HG03025 (cell line): ENCODE measurements at regions not wholly inside any gene's neighbourhood (a gene's known extent, or its start where the extent isn't known, plus 50 kb on each side); places are given as distances from the start of the nearest gene placed in this dataset.

Experiments used
- ATAC-seq: cut with Tn5 transposase; IDR thresholded peaks from one replicate; pipeline ENCODE4 v1.9.1; 2021; ENCODE audit warnings: mild to moderate bottlenecking, moderate library complexity; ENCODE audit not compliant: unreplicated experiment, low FRiP score

GRCh38 chr15:62840526-62841268 lies 201.8 kb upstream of the TPM1 start:
- no peak for ATAC-seq

GRCh38 chr15:62841269-62841628 lies 201.3 kb upstream of the TPM1 start:
- no peak for ATAC-seq

DNA sequence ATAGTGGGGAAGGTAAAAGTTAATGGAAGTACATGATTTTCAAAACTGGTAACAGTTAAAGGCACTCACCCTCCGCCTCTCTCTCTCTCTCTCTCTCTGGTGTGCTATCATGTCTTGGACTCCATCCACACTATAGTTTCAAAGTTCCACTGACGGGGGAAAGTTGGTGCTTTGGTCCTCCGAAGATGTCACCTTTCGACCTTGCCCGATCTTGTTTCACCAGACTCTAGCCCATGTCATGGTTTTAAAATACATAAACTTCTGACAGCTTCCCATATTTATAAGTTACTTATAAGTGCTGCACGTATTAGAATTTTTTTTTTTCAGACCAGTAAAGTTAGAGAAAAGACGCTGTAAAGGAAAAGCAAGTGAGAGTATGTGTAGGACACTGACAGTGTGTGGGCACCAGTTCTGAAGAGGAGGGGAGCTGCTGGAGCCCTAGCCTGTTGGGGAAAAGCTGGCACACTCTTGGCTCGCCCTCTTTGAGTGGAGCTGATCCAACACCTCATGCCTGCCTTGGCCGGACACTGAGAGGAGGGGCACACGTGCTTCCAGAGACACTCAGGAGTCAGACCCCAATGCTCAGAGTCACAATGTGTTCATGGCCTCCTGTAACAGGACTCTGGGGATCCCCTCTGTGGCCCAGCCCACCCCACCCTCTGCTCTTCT lies 200.5 kb upstream of the TPM1 start:
- ATAC-seq, result no peak

DNA sequence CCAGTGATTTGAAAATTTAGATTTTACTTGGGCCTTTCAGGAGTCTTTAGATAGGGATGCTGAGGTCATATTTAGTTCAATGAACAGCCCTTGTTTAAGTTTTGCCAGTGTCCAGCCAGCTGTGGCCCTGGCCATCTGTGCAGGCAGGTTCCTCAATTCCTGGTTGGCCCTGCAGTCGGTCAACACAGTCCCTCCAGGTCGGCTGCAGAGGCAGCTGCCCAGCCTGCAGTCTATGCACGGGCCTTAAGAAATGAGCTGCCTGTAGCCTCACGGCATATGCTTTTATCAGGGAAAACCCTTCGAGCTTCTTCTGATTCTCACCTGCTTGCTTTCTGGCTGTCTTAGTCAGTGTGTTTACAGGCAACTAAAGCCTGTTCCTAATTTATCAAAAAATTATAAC lies 199.2 kb upstream of the TPM1 start:
- ATAC-seq, result no peak

GRCh38 chr15:62844564-62845240 lies 197.8 kb upstream of the TPM1 start:
- no peak for ATAC-seq

DNA sequence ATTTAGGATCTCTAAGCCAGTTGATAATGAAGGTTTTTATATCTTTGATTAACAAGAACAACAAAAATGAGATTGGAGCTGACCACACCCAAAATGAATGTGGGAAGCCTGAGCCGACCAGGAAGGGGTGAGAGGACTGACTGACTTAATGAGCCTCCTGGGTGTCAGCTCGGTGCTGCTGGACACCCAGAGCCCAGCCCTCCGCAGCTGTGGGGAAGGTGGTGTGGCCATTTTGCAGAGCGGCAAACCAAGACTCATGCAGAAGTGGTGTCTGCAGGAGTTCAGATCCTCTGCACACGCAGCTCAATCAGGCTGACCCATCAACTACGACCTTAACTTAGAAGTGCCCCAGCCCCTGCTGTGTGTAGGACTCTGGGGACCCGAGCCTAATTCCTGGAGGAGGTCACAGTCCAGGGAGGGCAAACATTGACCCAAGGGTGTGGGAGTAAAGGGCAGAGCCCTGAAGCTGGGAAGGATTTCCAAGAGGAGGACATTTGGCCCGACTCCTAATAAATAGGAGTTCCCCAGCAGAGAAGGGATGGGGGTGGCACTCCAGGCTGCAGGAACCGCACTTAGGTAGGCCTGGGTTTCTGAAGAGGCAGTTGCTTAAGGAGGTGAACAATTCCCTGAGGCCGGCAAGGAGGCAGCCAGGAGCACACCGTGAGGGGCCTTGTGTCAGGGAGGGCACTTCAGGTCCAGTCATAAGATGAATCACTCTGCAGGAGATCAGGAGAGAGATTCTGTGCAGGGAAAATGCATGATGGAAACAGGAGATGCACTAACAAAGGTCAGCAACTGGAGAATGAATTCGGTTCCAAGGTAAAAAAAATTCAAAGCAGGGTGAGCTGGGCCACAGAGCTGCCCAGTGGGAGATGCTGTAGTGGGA lies 197.1 kb upstream of the TPM1 start:
- no peak for ATAC-seq

DNA sequence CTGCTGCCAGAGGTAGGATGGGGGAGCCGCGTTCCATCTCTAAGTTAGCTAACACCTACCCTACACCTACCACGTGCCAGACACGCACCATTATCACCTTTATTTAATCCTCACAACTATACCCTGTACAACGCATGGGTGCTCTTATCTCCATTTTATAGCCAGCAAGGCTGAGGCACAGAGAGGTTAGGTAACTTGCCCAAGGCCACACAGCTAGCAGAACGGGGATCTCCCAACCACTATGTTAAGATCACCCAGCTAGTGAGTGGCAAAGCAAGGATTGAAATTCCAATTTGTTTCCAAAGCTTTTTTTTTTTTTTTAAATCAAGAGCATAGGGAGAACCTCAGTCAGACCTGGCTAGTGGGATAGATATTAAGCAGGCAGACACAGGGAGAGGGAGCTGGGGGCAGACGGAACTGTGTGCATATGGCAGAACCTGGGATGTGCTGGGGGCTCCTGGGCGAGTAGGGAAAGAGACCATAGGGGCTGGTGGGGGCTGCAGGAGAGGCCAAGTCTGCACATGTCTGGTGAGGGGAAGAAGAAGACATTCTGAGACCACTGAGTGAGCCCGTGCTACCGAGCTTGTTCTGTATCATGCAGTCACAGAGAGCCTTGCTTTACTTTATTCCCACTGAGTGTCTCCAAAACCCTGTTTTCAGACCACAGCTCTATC lies 196.3 kb upstream of the TPM1 start:
- ATAC-seq, result no peak

- no peak for ATAC-seq
Measured at GRCh38 chr15:62846805-62847495, 195.6 kb upstream of the TPM1 start.

GRCh38 chr15:62847900-62848489 lies 194.6 kb upstream of the TPM1 start:
- ATAC-seq, result no peak

- ATAC-seq, result no peak
Measured at GRCh38 chr15:62848632-62849050, 193.9 kb upstream of the TPM1 start.

DNA sequence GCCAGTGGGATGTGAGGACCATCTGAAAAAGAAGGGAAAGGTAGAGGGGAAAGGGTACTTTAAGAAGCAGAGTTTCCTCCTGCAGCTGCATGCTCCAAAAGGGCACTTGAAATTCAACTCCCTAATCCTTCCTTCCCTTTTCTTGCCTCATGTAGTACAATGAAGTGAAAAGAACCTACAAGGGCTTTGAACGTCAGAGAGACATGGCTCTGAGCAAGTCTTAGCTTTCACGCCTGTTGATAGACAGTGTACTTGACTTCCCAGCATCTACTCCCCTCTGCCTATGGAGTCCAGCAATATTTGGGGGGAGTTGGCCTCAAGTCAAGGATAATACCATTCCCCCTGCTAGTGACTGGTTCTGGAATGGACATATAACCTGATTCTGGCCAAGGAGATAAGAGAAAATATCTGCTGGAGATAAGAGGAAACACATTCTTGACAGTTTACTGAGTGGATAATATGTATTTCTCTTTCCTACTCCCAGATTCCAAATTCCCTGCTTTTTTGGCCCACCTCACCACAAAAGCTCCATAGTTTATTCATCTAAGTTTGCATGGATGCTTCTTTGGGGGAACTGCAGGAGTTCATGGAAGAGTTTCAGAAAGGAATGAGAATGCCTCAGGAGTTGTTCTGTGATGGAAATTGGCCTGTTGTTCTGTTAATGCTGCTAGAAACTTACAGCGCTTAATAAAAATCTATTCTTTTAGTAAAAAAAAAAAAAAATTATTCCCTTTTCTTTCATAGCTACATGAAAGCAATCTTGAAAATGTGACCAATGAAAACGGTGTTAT lies 193.0 kb upstream of the TPM1 start:
- no peak for ATAC-seq

GRCh38 chr15:62850318-62850717 lies 192.2 kb upstream of the TPM1 start:
- ATAC-seq, result no peak

DNA sequence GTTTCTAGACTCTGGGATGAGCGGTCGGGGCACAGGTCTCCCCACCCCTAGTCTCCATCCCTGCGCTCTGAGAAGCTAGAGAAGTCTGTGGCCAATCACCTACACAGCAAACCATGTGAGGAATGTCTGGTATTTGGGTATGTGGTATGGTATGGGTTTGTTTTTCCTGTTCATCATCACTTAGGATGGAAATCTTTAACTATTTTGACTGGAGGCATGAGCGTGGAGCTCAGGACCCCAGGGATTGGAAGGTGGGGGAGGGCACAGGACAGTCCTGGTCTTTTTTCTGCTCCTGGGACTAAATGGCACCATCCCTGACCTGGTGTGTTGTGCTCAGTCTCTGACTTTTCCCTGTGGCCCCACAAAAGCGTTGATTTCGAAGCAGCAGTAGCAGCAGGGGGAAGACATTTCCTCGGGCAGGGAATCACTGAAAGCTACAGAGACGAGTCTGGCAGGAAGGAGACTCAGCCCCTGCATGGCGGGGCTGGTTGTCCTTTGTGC lies 191.7 kb upstream of the TPM1 start:
- no peak for ATAC-seq

DNA sequence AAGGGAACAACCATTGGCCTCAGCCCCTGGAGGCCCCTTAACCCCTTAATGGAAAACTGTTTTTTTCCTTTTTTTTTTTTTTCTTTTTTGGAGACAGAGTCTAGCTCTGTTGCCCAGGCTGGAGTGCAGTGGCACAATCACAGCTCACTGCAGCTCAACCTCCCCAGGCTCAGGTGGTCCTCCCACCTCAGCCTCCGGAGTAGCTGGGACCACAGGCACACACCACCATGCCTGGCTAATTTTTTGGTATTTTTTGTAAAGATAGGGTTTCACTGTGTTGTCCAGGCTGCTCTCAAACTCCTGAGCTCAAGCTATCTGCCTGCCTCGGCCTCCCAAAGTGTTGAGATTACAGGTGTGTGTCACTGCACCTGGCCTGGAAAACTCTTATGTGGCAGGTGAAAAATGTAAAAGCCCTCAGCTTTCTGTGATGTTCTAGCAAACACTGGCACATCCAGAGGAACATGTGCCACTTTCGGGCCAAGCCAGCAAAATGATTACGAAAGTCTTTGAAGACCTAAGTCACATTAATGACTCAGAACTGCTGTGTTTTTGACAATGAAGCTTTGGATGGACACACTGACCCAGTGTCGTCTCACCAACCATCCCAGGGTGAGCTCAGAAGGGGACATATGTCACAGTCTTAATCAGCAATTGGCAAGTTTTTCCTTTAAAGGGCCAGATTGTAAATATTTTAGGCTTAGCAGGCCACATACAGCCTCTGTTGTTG lies 189.3 kb upstream of the TPM1 start:
- ATAC-seq, result no peak

GRCh38 chr15:62853841-62854225 lies 188.7 kb upstream of the TPM1 start:
- no peak for ATAC-seq

- no peak for ATAC-seq
Measured at GRCh38 chr15:62854420-62855084, 188.0 kb upstream of the TPM1 start.

DNA sequence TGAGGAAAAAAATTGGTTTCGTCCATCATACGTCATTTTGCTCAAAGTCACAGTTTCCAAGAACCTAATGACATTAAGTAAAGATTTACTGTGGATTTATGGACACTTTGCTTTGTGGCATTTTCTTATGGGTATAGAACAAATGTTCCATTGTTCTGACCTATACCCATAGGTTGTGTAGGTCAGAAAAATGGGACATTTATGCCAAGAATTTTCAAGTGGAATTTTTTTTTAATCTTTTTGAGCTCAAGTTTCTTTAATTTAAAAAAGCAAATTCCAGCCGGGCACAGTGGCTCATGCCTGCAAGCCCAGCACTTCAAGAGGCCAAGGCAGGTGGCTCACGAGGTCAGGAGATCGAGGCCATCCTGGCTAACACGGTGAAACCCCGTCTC lies 187.5 kb upstream of the TPM1 start:
- no peak for ATAC-seq
